GM06990 (cell line): ENCODE measurements at regions not wholly inside any gene's neighbourhood (a gene's known extent, or its start where the extent isn't known, plus 50 kb on each side); places are given as distances from the start of the nearest gene placed in this dataset.

ENCODE experiments used
- DNase-seq: peaks from one replicate; pipeline ENCODE4 v3.0.0-alpha.2; 2011; ENCODE audit not compliant: insufficient read length; ENCODE audit errors: extremely low read depth
- H3K27me3 ChIP-seq: replicated peaks from 2 replicates; pipeline ENCODE4 v1.6.0; 2011; ENCODE audit warnings: low read length; ENCODE audit not compliant: control insufficient read depth, insufficient read depth
- H3K36me3 ChIP-seq: 2 replicates; pipeline ENCODE4 v1.5.1; 2011; ENCODE audit warnings: low read length; ENCODE audit not compliant: control insufficient read depth, insufficient read depth
- H3K4me3 ChIP-seq: replicated peaks from 2 replicates; pipeline ENCODE4 v1.5.1; 2011; ENCODE audit warnings: low read depth, mild to moderate bottlenecking, control low read depth, low read length
- TF ChIP-seq, protein P1 (sequence below): IDR thresholded peaks from 2 replicates; pipeline ENCODE4 v1.5.1; 2011; ENCODE audit warnings: low read length, control low read depth, mild to moderate bottlenecking, inconsistent platforms; ENCODE audit not compliant: insufficient read depth, poor library complexity, severe bottlenecking

DNA sequence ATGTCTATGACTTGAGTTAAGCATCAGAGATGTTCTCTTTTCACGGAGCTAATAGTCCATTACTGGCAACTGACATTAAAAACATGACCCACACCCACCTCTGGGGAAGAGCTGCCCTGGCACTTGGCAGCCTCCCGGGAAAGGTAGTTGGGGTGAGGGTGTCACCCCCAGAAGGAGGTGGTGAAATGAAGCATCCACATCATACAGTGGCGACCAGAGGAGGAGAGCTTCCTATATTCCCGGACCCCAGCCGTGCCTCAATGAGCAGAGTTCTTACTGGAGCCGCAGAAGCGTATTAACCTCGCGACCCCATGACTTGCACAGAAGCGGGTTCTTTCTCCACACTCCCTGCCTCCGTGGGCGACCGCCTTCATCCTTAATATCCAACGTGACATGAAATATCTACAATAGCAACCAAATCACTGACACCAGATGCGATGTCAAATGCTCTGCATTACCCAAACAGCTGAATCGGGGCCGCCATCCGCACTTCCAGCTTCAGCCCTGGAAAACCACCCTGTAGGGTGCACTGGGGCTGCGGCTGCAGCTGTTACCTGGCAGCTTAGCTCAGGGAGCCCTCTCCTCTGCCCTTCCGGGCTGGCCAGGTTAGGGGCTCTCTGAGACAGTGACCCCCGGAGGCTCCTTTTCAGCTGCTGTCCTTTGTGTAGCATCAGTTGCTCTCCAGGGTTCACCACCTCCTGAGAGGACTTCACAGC is 103.1 kb upstream of the PARD3 start:
- H3K4me3 ChIP-seq, result no peak overlapping the region
- DNase-seq, result no peak
- TF ChIP-seq, protein P1, sequence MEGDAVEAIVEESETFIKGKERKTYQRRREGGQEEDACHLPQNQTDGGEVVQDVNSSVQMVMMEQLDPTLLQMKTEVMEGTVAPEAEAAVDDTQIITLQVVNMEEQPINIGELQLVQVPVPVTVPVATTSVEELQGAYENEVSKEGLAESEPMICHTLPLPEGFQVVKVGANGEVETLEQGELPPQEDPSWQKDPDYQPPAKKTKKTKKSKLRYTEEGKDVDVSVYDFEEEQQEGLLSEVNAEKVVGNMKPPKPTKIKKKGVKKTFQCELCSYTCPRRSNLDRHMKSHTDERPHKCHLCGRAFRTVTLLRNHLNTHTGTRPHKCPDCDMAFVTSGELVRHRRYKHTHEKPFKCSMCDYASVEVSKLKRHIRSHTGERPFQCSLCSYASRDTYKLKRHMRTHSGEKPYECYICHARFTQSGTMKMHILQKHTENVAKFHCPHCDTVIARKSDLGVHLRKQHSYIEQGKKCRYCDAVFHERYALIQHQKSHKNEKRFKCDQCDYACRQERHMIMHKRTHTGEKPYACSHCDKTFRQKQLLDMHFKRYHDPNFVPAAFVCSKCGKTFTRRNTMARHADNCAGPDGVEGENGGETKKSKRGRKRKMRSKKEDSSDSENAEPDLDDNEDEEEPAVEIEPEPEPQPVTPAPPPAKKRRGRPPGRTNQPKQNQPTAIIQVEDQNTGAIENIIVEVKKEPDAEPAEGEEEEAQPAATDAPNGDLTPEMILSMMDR, result no peak
- no peaks in the 10 kb centered on the region for H3K36me3 ChIP-seq
- no peaks in the 10 kb centered on the region for H3K27me3 ChIP-seq

DNA sequence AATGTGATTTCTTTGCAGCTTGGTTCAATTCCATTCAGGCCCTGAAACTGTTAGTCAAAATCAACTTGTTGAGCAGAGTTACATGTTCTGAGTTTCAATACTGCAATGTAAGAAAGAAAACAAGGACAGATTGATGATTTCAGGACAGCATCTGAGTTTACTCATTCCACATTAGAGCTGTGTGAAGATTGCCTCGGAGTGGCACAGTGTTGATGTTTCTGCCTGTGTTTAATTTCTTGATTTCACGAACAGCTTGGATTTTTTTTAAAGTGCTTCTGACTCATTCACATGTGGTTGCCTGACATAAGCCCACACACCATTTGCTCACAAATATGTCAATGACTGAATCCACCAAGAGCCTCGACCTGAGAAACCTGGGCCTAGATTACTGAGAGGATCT is 101.2 kb upstream of the PARD3 start:
- TF ChIP-seq, protein P1, result no peak
- DNase-seq, result peak; percentile 32

DNA sequence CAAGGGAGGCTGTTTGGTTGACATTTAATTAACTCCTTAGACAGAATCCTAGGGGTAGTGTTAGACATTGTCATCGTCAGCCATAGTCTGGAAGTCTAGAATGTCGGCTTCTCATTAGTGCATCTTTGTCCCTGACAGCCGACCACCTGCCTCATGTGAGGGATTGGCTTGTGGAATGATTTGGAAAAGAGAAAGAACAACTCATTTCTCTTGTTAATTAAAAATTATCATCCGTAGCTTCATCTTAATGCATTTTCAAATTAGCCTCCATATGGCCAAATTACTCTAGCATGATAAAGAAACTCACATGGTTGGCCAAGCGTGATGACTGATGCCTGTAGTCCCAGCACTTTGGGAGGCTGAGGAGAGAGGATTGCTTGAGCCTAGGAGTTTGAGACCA is 97.7 kb upstream of the PARD3 start:
- DNase-seq, result no peak

More for the DNA sequence above, 101.2 kb upstream of the PARD3 start:
- no peak overlapping the region for H3K4me3 ChIP-seq
- H3K27me3 ChIP-seq, result 0 out of 2 replicates have a peak, but pooled peaks cover 1% of the 10 kb centered on the region
- H3K36me3 ChIP-seq, result no peaks in the 10 kb centered on the region

DNA sequence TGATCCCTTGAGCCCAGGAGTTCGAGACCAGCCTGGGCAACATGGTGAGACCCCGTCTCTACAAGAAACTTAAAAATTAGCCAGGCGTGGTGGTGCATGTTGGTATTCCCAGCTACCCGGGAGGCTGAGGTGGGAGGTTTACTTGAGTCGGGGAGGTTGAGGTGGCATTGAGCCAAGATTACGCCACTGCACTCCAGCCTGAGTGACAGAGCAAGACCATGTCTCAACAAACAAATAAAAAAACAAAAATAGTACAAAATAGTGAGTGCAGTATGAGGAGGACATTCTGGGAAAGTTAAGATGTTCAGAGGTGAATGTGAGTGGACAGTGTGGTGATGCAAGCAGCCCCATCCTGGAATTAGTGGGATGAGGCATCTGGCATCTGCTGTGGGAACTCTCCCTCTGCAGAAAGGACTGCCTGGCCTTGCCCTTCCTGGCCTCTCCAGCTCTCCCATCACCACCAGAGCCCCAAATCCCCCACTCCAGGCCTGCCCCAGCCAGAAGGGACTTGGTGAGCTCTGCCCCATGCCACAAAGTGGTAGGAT is 96.6 kb upstream of the PARD3 start:
- Histone ChIP-seq H3K27me3 (0 out of 2 replicates have a peak, but pooled peaks cover 1% of the 10 kb centered on the region), H3K36me3 (no peaks in the 10 kb centered on the region), H3K4me3 (no peak overlapping the region)
- TF ChIP-seq, protein P1, result no peak
- DNase-seq, result no peak

More for the DNA sequence above, 97.7 kb upstream of the PARD3 start:
- no peaks in the 10 kb centered on the region for H3K36me3 ChIP-seq
- 0 out of 2 replicates have a peak, but pooled peaks cover 1% of the 10 kb centered on the region for H3K27me3 ChIP-seq
- TF ChIP-seq, protein P1, result no peak
- no peak overlapping the region for H3K4me3 ChIP-seq

DNA sequence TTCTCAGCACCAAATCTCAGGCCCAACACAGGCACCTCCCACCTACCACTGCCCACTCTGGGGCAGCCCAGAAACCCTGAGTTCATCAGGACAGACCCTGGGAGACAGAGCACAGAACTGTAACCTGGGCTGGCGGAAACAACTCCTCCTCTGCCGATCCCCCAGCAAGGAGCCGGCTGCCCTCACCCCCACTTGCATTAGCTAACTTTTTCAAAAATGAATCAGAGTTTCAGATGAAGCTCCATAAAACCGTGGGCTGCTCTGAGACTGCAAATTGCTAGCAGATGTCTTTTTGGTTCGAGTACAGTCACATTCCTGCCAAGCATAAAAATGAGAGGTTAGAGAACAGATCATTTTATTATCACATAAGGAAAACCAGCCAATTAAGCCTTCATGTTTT is 93.4 kb upstream of the PARD3 start:
- peak; percentile 51 for DNase-seq
- H3K4me3 ChIP-seq, result no peak overlapping the region
- H3K27me3 ChIP-seq, result 0 out of 2 replicates have a peak, but pooled peaks cover 1% of the 10 kb centered on the region
- TF ChIP-seq, protein P1, result no peak
- H3K36me3 ChIP-seq, result no peaks in the 10 kb centered on the region
